PFSK-1 (cell line): ENCODE measurements at regions not wholly inside any gene's neighbourhood (a gene's known extent, or its start where the extent isn't known, plus 50 kb on each side); places are given as distances from the start of the nearest gene placed in this dataset.

Experiments
- FOXP2 ChIP-seq: optimal IDR thresholded peaks from 2 replicates; pipeline ENCODE3; 2011; ENCODE audit warnings: borderline replicate concordance, control low read depth, inconsistent platforms; ENCODE audit not compliant: insufficient read depth; ENCODE audit errors: extremely low read length, extremely low read depth
- POLR2AphosphoS5 ChIP-seq: IDR thresholded peaks from 2 replicates; pipeline ENCODE4 v1.6.1; 2012; ENCODE audit warnings: low read depth, mild to moderate bottlenecking, control low read depth, low read length, moderate library complexity
- REST ChIP-seq, 2 experiments: IDR thresholded peaks; 2 replicates each; pipeline versions ENCODE4 v1.6.1 to v1.8.0; 2011 to 2012; ENCODE audit warnings: low read depth in 2 of 2, low read length in 2 of 2, control low read depth in 1 of 2, inconsistent platforms in 1 of 2, mild to moderate bottlenecking in 1 of 2, moderate library complexity in 1 of 2; ENCODE audit not compliant: insufficient read depth in 1 of 2
- SIN3A ChIP-seq: IDR thresholded peaks from 2 replicates; pipeline ENCODE4 v1.6.1; 2012; ENCODE audit warnings: mild to moderate bottlenecking, low read length, moderate library complexity, borderline replicate concordance; ENCODE audit not compliant: insufficient read depth
- TAF1 ChIP-seq: IDR thresholded peaks from 2 replicates; pipeline ENCODE4 v1.6.1; 2012; ENCODE audit warnings: low read length, control low read depth, borderline replicate concordance; ENCODE audit not compliant: insufficient read depth

DNA sequence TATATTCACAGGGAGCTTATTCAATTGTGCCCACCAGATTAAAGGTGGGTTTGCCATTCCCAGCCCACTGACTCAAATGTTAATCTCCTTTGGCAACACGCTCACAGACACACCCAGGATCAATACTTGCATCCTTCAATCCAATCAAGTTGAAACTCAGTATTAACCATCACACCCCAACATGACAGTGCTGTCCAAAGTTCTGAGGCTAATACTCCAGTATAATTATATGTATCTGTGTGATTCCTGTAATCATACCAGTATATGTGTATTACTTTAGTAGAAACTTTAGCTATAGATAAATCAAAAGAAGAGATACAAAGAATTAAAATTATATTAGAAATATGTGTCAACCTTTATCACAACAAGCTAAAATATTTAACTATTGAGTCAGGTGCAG, 1166.0 kb downstream of the ZPLD1 start:
- no peak for TF ChIP-seq POLR2AphosphoS5
- TF ChIP-seq TAF1 = no peak
- no peak for TF ChIP-seq REST (IDR thresholded peaks at IDR 0.05; ENCODE audit: insufficient read depth in 1 of 2, low read depth in 2 of 2, low read length in 2 of 2)
- no peak for TF ChIP-seq FOXP2
- no peak for TF ChIP-seq SIN3A

DNA sequence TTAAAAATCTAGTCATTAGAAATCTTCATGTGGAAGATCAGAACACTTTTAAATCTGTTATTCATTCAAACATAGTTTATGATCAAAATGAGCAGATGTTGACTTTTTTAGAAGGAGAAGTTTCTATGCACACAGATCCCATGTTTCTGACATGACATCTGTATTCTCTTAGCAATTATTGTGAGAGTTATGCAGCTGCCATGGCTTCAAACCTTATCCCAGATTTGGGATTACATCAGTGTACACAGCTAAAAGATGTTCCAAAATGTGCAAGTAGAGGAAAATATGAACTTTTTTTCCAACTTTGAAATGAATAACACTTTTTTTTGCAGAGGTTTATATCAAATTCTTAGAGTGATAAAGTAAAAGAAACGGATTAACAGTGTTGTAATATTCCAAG, 1166.9 kb downstream of the ZPLD1 start:
- no peak for TF ChIP-seq POLR2AphosphoS5
- no peak for TF ChIP-seq TAF1
- no peak for TF ChIP-seq SIN3A
- TF ChIP-seq REST (IDR thresholded peaks at IDR 0.05; ENCODE audit: insufficient read depth in 1 of 2, low read depth in 2 of 2, low read length in 2 of 2) = no peak

DNA sequence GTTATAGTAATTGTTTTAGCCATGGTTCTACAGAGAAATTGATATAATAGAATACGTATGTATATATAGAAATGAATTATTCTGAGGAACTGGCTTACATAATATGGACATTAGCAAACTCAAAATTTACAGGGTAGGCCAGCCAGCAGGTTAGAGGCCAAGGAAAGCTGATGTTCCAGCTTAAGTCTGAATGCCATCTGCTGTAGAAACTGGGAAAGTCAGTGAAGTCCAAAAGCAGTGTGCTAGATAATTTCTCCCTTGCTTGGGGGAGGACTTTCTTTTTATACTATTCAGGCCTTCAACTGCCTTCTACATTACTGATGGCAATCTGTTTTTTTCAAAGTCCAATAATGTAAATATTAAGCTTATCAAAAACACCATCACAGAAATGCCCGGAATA, 1174.7 kb downstream of the ZPLD1 start:
- TF ChIP-seq POLR2AphosphoS5 = no peak
- TF ChIP-seq SIN3A = no peak
- no peak for TF ChIP-seq REST (IDR thresholded peaks at IDR 0.05; ENCODE audit: insufficient read depth in 1 of 2, low read depth in 2 of 2, low read length in 2 of 2)
- no peak for TF ChIP-seq TAF1
- no peak for TF ChIP-seq FOXP2

GRCh38 chr3:103613397-103614156, 1178.8 kb downstream of the ZPLD1 start:
- TF ChIP-seq TAF1 (no peak), REST (IDR thresholded peaks at IDR 0.05; ENCODE audit: insufficient read depth in 1 of 2, low read depth in 2 of 2, low read length in 2 of 2) (no peak), POLR2AphosphoS5 (no peak), FOXP2 (no peak), SIN3A (no peak)

DNA sequence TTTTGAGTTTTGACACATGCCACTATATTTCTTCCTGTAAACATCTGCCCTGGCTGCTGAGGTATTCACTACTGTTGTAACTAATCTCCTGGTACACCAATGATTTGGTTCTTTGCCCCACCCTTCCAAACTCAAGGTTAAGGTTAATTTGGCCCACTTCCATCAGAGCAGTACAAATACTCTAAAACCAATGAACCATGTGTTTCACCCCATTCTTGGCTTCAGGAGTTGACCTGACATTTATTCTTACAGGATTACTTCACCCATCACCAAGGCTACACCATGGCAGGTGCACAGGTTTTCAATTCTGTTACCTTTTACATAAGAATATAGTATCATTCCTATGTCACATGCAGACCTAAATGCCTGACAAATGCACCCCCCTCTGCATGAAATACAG, 1179.9 kb downstream of the ZPLD1 start:
- TF ChIP-seq SIN3A = no peak
- TF ChIP-seq REST (IDR thresholded peaks at IDR 0.05; ENCODE audit: insufficient read depth in 1 of 2, low read depth in 2 of 2, low read length in 2 of 2) = no peak
- no peak for TF ChIP-seq TAF1
- no peak for TF ChIP-seq POLR2AphosphoS5
- no peak for TF ChIP-seq FOXP2
